ENCODE measurements at regions not wholly inside any gene's neighbourhood (a gene's known extent, or its start where the extent isn't known, plus 50 kb on each side); places are given as distances from the start of the nearest gene placed in this dataset.

DNA sequence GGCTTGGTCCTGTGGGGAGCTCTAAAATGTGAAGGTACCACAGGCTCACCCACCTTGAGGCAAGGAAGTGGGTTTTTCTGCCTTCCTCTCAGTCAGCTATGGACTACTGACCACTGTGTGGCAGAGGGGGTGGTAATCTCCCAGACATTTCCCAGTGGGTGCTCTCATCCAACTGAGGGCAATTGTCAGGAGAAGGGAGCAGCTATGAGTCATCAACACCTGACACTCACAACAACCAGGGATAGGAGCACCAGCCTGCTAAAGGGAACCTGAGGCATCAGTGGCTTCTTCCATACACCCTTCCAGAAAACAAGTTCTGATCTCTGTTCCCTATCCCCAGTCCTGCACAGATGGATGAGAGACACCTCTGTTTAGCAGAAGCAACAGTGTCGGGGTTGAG lies 468.8 kb downstream of the BCOR start:
- Histone ChIP-seq H3K9me2 (ENCODE audit: insufficient read depth, low read length) (no peaks in the 10 kb centered on the region), H3K79me2 (replicated peaks; ENCODE audit: insufficient read depth, low read length) (no peaks in the 10 kb centered on the region), H3K9me3 (ENCODE audit: low read length) (no peaks in the 10 kb centered on the region), H3K36me3 (ENCODE audit: insufficient read depth, low read length) (no peaks in the 10 kb centered on the region), H4K20me1 (ENCODE audit: insufficient read depth) (no peaks in the 10 kb centered on the region), H3K4me3 (ENCODE audit: low read length) (no peak overlapping the region), H3K27ac (ENCODE audit: low read length) (no peak overlapping the region), H3K4me2 (ENCODE audit: low read length) (no peak overlapping the region), H3K27me3 (ENCODE audit: insufficient read depth, low read depth, low read length) (no peaks in the 10 kb centered on the region), H3K9ac (ENCODE audit: low read length) (no peak overlapping the region), H2AFZ (ENCODE audit: low read depth, low read length) (no peak overlapping the region), H3F3A (ENCODE audit: insufficient read depth, low read length, poor library complexity, severe bottlenecking) (no peaks in the 10 kb centered on the region)
- TF ChIP-seq, protein P1, sequence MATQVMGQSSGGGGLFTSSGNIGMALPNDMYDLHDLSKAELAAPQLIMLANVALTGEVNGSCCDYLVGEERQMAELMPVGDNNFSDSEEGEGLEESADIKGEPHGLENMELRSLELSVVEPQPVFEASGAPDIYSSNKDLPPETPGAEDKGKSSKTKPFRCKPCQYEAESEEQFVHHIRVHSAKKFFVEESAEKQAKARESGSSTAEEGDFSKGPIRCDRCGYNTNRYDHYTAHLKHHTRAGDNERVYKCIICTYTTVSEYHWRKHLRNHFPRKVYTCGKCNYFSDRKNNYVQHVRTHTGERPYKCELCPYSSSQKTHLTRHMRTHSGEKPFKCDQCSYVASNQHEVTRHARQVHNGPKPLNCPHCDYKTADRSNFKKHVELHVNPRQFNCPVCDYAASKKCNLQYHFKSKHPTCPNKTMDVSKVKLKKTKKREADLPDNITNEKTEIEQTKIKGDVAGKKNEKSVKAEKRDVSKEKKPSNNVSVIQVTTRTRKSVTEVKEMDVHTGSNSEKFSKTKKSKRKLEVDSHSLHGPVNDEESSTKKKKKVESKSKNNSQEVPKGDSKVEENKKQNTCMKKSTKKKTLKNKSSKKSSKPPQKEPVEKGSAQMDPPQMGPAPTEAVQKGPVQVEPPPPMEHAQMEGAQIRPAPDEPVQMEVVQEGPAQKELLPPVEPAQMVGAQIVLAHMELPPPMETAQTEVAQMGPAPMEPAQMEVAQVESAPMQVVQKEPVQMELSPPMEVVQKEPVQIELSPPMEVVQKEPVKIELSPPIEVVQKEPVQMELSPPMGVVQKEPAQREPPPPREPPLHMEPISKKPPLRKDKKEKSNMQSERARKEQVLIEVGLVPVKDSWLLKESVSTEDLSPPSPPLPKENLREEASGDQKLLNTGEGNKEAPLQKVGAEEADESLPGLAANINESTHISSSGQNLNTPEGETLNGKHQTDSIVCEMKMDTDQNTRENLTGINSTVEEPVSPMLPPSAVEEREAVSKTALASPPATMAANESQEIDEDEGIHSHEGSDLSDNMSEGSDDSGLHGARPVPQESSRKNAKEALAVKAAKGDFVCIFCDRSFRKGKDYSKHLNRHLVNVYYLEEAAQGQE (IDR thresholded peaks at IDR 0.05; ENCODE audit: borderline replicate concordance), result no peak
- TF ChIP-seq SMC3 (conservative IDR thresholded peaks at IDR 0.05; ENCODE audit: poor library complexity), result no peak
- no peak for TF ChIP-seq EZH2 (IDR thresholded peaks at IDR 0.05; ENCODE audit: borderline replicate concordance, insufficient read depth, low read length, poor library complexity, severe bottlenecking)
- TF ChIP-seq MXI1 (conservative IDR thresholded peaks at IDR 0.05; ENCODE audit: poor library complexity, severe bottlenecking), result no peak
- no peak for TF ChIP-seq TAF1 (IDR thresholded peaks at IDR 0.05; ENCODE audit: low read depth)
- no peak for TF ChIP-seq EP300 (conservative IDR thresholded peaks at IDR 0.05; ENCODE audit: poor library complexity, severe bottlenecking)
- TF ChIP-seq POLR2AphosphoS5 (IDR thresholded peaks at IDR 0.05), result no peak
- TF ChIP-seq, protein P2, sequence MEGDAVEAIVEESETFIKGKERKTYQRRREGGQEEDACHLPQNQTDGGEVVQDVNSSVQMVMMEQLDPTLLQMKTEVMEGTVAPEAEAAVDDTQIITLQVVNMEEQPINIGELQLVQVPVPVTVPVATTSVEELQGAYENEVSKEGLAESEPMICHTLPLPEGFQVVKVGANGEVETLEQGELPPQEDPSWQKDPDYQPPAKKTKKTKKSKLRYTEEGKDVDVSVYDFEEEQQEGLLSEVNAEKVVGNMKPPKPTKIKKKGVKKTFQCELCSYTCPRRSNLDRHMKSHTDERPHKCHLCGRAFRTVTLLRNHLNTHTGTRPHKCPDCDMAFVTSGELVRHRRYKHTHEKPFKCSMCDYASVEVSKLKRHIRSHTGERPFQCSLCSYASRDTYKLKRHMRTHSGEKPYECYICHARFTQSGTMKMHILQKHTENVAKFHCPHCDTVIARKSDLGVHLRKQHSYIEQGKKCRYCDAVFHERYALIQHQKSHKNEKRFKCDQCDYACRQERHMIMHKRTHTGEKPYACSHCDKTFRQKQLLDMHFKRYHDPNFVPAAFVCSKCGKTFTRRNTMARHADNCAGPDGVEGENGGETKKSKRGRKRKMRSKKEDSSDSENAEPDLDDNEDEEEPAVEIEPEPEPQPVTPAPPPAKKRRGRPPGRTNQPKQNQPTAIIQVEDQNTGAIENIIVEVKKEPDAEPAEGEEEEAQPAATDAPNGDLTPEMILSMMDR (IDR thresholded peaks at IDR 0.05; ENCODE audit: poor library complexity, severe bottlenecking), result no peak
- no peak for TF ChIP-seq RAD21 (conservative IDR thresholded peaks at IDR 0.05)

- Histone ChIP-seq H3K27ac (ENCODE audit: low read length) (no peak overlapping the region), H3K4me3 (ENCODE audit: low read length) (no peak overlapping the region), H3F3A (ENCODE audit: insufficient read depth, low read length, poor library complexity, severe bottlenecking) (no peaks in the 10 kb centered on the region), H3K27me3 (ENCODE audit: insufficient read depth, low read depth, low read length) (no peaks in the 10 kb centered on the region), H3K4me2 (ENCODE audit: low read length) (no peak overlapping the region), H2AFZ (ENCODE audit: low read depth, low read length) (no peak overlapping the region), H3K79me2 (replicated peaks; ENCODE audit: insufficient read depth, low read length) (no peaks in the 10 kb centered on the region), H4K20me1 (ENCODE audit: insufficient read depth) (no peaks in the 10 kb centered on the region), H3K36me3 (ENCODE audit: insufficient read depth, low read length) (no peaks in the 10 kb centered on the region), H3K9me2 (ENCODE audit: insufficient read depth, low read length) (no peaks in the 10 kb centered on the region), H3K9me3 (ENCODE audit: low read length) (no peaks in the 10 kb centered on the region), H3K9ac (ENCODE audit: low read length) (no peak overlapping the region)
- TF ChIP-seq RAD21 (conservative IDR thresholded peaks at IDR 0.05) (no peak), POLR2AphosphoS5 (IDR thresholded peaks at IDR 0.05) (no peak), TAF1 (IDR thresholded peaks at IDR 0.05; ENCODE audit: low read depth) (no peak), SMC3 (conservative IDR thresholded peaks at IDR 0.05; ENCODE audit: poor library complexity) (no peak), EZH2 (IDR thresholded peaks at IDR 0.05; ENCODE audit: borderline replicate concordance, insufficient read depth, low read length, poor library complexity, severe bottlenecking) (no peak), MXI1 (conservative IDR thresholded peaks at IDR 0.05; ENCODE audit: poor library complexity, severe bottlenecking) (no peak), EP300 (conservative IDR thresholded peaks at IDR 0.05; ENCODE audit: poor library complexity, severe bottlenecking) (no peak)
- TF ChIP-seq, protein P1 (IDR thresholded peaks at IDR 0.05; ENCODE audit: borderline replicate concordance), result no peak
- TF ChIP-seq, protein P2 (IDR thresholded peaks at IDR 0.05; ENCODE audit: poor library complexity, severe bottlenecking), result no peak
Observed at GRCh38 chrX:39630344-39630743, 467.4 kb downstream of the BCOR start.
